Kidney epithelial cell (primary cell): ENCODE measurements at regions not wholly inside any gene's neighbourhood (a gene's known extent, or its start where the extent isn't known, plus 50 kb on each side); places are given as distances from the start of the nearest gene placed in this dataset.

Experiments used
- DNase-seq: peaks from one replicate; pipeline ENCODE4 v3.0.0-alpha.2; 2010; ENCODE audit warnings: low read depth
- H3K27me3 ChIP-seq: 2 replicates; pipeline ENCODE4 v1.6.0; 2011; ENCODE audit warnings: low read length; ENCODE audit not compliant: control insufficient read depth, insufficient read depth
- H3K36me3 ChIP-seq: 2 replicates; pipeline ENCODE4 v1.5.1; 2011; ENCODE audit warnings: low read length; ENCODE audit not compliant: control insufficient read depth, insufficient read depth
- H3K4me3 ChIP-seq: 2 replicates; pipeline ENCODE4 v1.5.1; 2011; ENCODE audit warnings: low read depth, mild to moderate bottlenecking, control low read depth, low read length
- TF ChIP-seq, protein P1 (sequence below): IDR thresholded peaks from 2 replicates; pipeline ENCODE4 v1.5.1; 2011; ENCODE audit warnings: mild to moderate bottlenecking, moderate library complexity, low read length, control low read depth, inconsistent platforms; ENCODE audit not compliant: insufficient read depth, poor library complexity, severe bottlenecking

DNA sequence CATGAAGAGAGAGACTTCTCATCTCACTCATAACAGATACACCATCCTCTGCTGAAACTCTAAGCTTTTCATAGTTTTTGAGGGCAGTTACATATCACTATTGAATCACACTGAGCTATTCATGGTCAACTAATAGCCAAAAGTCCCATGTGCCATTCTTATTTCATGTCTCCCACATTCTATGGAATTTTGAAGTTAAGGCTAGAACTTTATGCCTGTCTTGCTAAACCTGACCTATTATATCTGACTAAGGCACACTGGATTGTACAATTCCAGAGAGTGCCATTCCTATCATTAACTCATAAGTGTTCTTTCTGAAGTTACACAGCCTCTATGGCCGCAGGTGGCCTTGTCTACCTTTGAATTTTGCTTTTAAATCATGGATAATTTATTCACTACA lies 254.3 kb downstream of the PTPRC start:
- DNase-seq: no peak
- Histone ChIP-seq H3K27me3 (no peaks in the 10 kb centered on the region), H3K36me3 (no peaks in the 10 kb centered on the region), H3K4me3 (no peak overlapping the region)
- TF ChIP-seq, protein P1, sequence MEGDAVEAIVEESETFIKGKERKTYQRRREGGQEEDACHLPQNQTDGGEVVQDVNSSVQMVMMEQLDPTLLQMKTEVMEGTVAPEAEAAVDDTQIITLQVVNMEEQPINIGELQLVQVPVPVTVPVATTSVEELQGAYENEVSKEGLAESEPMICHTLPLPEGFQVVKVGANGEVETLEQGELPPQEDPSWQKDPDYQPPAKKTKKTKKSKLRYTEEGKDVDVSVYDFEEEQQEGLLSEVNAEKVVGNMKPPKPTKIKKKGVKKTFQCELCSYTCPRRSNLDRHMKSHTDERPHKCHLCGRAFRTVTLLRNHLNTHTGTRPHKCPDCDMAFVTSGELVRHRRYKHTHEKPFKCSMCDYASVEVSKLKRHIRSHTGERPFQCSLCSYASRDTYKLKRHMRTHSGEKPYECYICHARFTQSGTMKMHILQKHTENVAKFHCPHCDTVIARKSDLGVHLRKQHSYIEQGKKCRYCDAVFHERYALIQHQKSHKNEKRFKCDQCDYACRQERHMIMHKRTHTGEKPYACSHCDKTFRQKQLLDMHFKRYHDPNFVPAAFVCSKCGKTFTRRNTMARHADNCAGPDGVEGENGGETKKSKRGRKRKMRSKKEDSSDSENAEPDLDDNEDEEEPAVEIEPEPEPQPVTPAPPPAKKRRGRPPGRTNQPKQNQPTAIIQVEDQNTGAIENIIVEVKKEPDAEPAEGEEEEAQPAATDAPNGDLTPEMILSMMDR: no peak

DNA sequence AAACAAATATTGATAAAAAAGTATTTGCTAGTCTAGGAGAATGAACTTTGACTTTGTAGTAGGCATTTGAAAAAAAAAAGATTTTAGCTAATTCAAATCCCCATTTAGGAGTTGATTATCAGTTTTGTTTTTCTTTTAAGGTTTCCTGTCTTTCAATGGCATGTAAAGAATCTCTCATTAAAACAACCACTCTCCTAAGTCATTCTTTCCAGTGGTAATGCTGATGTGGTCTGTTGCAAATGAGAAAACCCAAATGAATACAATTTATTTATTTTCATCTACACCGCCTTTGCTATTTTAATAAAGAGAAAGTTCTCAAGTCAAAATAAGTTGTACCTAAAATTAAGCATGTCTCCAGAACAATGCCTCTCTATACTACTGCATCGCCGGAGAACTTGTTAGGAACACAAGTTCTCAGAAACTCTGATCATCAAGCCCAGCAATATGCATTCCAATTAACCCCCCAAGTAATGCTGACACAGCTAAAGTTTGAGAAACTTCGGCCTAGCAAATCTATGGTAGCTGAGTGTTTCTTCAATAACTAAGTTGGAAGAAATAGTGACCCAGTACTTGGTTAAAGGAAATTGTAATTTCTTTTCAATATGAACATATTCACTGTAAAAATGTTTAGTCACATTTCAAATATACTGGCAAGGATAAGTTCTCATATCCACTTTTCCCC lies 255.1 kb downstream of the PTPRC start:
- DNase-seq: no peak
- Histone ChIP-seq H3K4me3 (no peak overlapping the region), H3K36me3 (no peaks in the 10 kb centered on the region), H3K27me3 (no peaks in the 10 kb centered on the region)
- TF ChIP-seq, protein P1: no peak

DNA sequence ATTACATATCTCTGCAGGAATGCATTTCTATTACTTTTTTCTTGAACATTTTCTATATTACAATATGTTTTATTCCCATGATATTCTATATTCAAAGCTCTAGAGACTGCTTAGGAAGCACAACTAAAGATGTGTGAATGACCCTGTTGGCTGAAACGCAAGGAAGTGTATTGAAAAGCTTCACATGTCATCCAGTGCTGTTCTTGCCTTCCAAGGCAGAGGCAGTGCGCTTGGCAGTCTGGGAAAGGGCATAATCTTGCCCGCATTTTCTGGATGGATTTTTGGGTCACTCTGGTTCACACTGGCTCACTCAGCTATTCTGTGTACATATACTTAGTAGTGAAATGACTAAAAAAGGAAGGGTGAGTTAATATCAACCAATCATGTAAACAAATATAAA lies 262.4 kb downstream of the PTPRC start:
- H3K27me3 ChIP-seq: no peaks in the 10 kb centered on the region
- H3K36me3 ChIP-seq: no peaks in the 10 kb centered on the region

DNA sequence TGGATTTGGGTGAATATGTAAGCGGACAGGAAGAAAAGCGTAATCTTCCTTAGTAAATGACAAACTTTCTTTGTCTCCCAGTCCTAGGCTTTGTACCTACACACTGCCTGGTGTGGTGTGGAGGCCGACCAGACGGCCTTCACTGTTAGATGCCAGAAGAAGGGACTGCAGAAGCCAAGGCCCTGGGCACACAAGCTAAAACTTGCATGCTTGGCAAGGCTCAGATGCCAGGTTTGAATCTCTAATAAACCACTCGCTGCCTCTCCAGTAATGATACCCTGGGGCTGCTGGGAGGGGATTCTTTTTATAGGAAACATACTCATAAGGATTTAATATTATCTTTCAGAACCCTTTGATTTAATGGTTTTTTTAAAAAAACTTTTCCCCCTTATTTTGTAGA lies 263.8 kb downstream of the PTPRC start:
- H3K4me3 ChIP-seq: no peak overlapping the region
- H3K36me3 ChIP-seq: no peaks in the 10 kb centered on the region
- H3K27me3 ChIP-seq: no peaks in the 10 kb centered on the region
- TF ChIP-seq, protein P1: no peak
- DNase-seq: no peak

More for the DNA sequence above, 262.4 kb downstream of the PTPRC start:
- TF ChIP-seq, protein P1: no peak
- no peak for DNase-seq
- H3K4me3 ChIP-seq: no peak overlapping the region

DNA sequence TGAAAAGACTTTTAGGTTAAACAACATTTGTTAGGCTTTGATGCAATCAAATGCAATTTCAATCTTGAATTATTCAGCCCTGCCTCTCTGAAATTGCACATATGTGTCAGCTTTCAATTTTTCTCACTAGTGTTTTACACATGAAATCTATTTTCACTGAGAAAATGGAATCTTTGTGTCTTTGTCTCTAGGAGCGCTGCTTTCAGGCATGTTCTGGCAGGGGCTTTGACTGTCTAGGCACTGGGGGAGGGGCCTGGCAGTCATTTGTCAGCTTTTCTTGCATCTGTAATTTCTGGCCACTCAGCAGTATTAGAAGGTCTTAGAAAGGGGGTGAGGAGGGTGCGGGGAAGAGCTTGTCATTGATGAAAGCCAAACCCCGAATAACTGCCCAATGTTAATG lies 264.4 kb downstream of the PTPRC start:
- Histone ChIP-seq H3K27me3 (no peaks in the 10 kb centered on the region), H3K4me3 (no peak overlapping the region), H3K36me3 (no peaks in the 10 kb centered on the region)
- TF ChIP-seq, protein P1: no peak
- no peak for DNase-seq

DNA sequence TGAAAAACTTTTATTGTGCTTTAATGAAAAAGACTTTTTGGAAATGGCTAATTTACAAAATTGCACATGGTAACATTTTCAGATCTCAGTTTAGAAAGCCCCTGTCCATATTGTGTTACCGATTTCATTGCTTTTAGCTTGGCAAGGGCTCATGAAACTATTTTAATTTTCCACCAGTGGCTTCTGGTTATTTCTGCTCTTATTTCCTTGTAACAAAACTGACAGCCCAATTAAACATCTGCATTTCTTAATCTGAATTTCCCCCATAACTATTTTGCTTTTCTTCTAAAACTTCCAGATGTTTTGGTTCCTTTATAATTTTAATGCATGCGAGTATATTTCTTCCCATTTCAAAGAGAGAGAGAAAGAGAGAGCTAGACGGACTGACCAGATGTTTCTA lies 264.8 kb downstream of the PTPRC start:
- no peak for DNase-seq

More for the DNA sequence above, 264.8 kb downstream of the PTPRC start:
- H3K4me3 ChIP-seq: no peak overlapping the region
- H3K27me3 ChIP-seq: no peaks in the 10 kb centered on the region
- TF ChIP-seq, protein P1: no peak
- H3K36me3 ChIP-seq: no peaks in the 10 kb centered on the region
